Mesenchymal stem cell (in vitro differentiated cells and primary cell): ENCODE measurements at regions not wholly inside any gene's neighbourhood (a gene's known extent, or its start where the extent isn't known, plus 50 kb on each side); places are given as distances from the start of the nearest gene placed in this dataset.
"Not testable (repeated sequence)": the region's sequence is repeated elsewhere in the genome, so short reads cannot be mapped to it uniquely, and the experiment has no call there.

Source experiments
- DNase-seq: peaks from one replicate; pipeline ENCODE4 v3.0.0-alpha.2; 2013
- H2AFZ ChIP-seq: one replicate; pipeline ENCODE4 v1.6.1; 2013; ENCODE audit warnings: low read depth, mild to moderate bottlenecking, control low read depth, inconsistent platforms, low read length, moderate library complexity
- H2AK5ac ChIP-seq: 2 replicates; pipeline ENCODE4 v1.6.1; 2013; ENCODE audit warnings: low read length, moderate library complexity, mild to moderate bottlenecking, inconsistent platforms; ENCODE audit not compliant: severe bottlenecking
- H2BK120ac ChIP-seq: one replicate; pipeline ENCODE4 v1.6.1; 2013; ENCODE audit warnings: low read depth, mild to moderate bottlenecking, inconsistent platforms, low read length, moderate library complexity
- H2BK12ac ChIP-seq, 2 experiments: one replicate each; pipeline ENCODE4 v1.6.1; 2013; ENCODE audit warnings: inconsistent platforms in 2 of 2, low read length in 2 of 2, mild to moderate bottlenecking in 2 of 2, moderate library complexity in 2 of 2, control low read depth in 1 of 2
- H2BK15ac ChIP-seq: one replicate; pipeline ENCODE4 v1.6.1; 2013; ENCODE audit warnings: mild to moderate bottlenecking, low read depth, inconsistent platforms; ENCODE audit not compliant: poor library complexity, severe bottlenecking
- H2BK5ac ChIP-seq: 2 replicates; pipeline ENCODE4 v1.6.1; 2013; ENCODE audit warnings: low read depth, mild to moderate bottlenecking, low read length, control low read depth, inconsistent platforms; ENCODE audit not compliant: poor library complexity, severe bottlenecking
- H3K14ac ChIP-seq, 2 experiments: one replicate each; pipeline ENCODE4 v1.6.1; 2013; ENCODE audit warnings: inconsistent platforms in 2 of 2, low read length in 2 of 2, control low read depth in 1 of 2, mild to moderate bottlenecking in 1 of 2, moderate library complexity in 1 of 2
- H3K18ac ChIP-seq, 2 experiments: one replicate each; pipeline ENCODE4 v1.6.1; 2013; ENCODE audit warnings: inconsistent platforms in 2 of 2, low read length in 2 of 2, control low read depth in 1 of 2, low read depth in 1 of 2, mild to moderate bottlenecking in 1 of 2
- H3K23ac ChIP-seq, 2 experiments: one replicate each; pipeline ENCODE4 v1.6.1; 2013; ENCODE audit warnings: inconsistent platforms in 2 of 2, low read length in 2 of 2, mild to moderate bottlenecking in 2 of 2, moderate library complexity in 2 of 2, control low read depth in 1 of 2
- H3K27ac ChIP-seq: 2 replicates; pipeline ENCODE4 v1.5.1; 2013; ENCODE audit warnings: mild to moderate bottlenecking, moderate library complexity, low read length, control low read depth, inconsistent platforms; ENCODE audit not compliant: poor library complexity, severe bottlenecking
- H3K27me3 ChIP-seq, 2 experiments: 2 replicates each; pipeline versions ENCODE4 v1.6.1 to v1.7.0; 2013; ENCODE audit warnings: low read length in 2 of 2, mild to moderate bottlenecking in 2 of 2, moderate library complexity in 2 of 2, control low read depth in 1 of 2, inconsistent platforms in 1 of 2; ENCODE audit not compliant: control insufficient read depth in 1 of 2, insufficient read depth in 1 of 2
- H3K36me3 ChIP-seq, 2 experiments: 2 replicates each; pipeline versions ENCODE4 v1.6.1 to v1.7.0; 2013; ENCODE audit warnings: low read length in 2 of 2, control low read depth in 1 of 2, inconsistent platforms in 1 of 2, low read depth in 1 of 2, mild to moderate bottlenecking in 1 of 2; ENCODE audit not compliant: insufficient read depth in 2 of 2, control insufficient read depth in 1 of 2
- H3K4ac ChIP-seq, 2 experiments: one replicate each; pipeline ENCODE4 v1.6.1; 2013; ENCODE audit warnings: inconsistent platforms in 2 of 2, low read length in 2 of 2, mild to moderate bottlenecking in 2 of 2, moderate library complexity in 2 of 2, control low read depth in 1 of 2, low read depth in 1 of 2
- H3K4me1 ChIP-seq: 2 replicates; pipeline ENCODE4 v1.6.1; 2013; ENCODE audit warnings: low read depth, low read length, control low read depth; ENCODE audit not compliant: control insufficient read depth, insufficient read depth
- H3K4me2 ChIP-seq: 2 replicates; pipeline ENCODE4 v1.6.1; 2013; ENCODE audit warnings: low read length, mild to moderate bottlenecking, inconsistent platforms; ENCODE audit not compliant: poor library complexity, severe bottlenecking
- H3K4me3 ChIP-seq, 2 experiments: 2 replicates each; pipeline versions ENCODE4 v1.5.1 to v1.7.0; 2013; ENCODE audit warnings: low read length in 2 of 2, mild to moderate bottlenecking in 2 of 2, control low read depth in 1 of 2, low read depth in 1 of 2; ENCODE audit not compliant: insufficient read depth in 1 of 2
- H3K79me1 ChIP-seq: replicated peaks from 2 replicates; pipeline ENCODE4 v1.6.1; 2013; ENCODE audit warnings: mild to moderate bottlenecking, control low read depth, low read length, inconsistent platforms; ENCODE audit not compliant: poor library complexity, severe bottlenecking
- H3K9ac ChIP-seq: 2 replicates; pipeline ENCODE4 v1.7.0; 2013; ENCODE audit warnings: mild to moderate bottlenecking, low read length, moderate library complexity
- H3K9me3 ChIP-seq: 2 replicates; pipeline ENCODE4 v1.7.0; 2013; ENCODE audit warnings: mild to moderate bottlenecking, low read length; ENCODE audit not compliant: control insufficient read depth
- H4K8ac ChIP-seq: one replicate; pipeline ENCODE4 v1.6.1; 2013; ENCODE audit warnings: inconsistent platforms, mild to moderate bottlenecking, low read length, moderate library complexity
- H4K91ac ChIP-seq: one replicate; pipeline ENCODE4 v1.6.1; 2013; ENCODE audit warnings: mild to moderate bottlenecking, low read length, inconsistent platforms
- WGBS: methylation state at CpG from one replicate; pipeline ENCODE4 v1.1.7; 2013; ENCODE audit warnings: mixed read lengths; 5-methylcytosine and 5-hydroxymethylcytosine counted together

DNA sequence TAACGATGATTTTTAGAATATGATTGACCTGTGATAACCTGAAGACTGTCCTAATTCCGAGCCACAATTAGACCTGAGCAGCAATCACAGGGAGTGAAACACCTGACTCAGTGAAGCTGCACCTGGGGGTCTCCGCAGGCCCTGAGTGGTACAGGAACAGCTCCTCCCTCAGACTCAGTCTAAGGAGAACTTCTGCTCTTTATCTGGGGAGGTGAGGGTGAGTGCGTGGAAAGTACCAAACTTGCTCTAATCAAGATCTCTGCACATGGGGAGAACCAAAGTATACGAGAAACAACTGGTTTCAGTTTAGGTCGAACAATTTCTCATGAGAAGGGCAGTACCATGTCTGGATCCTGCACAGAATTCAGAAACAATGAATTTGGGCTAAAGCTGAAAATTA, 555.3 kb downstream of the TMEM121 start:
- WGBS: 67% methylated on average over 3 of the region's 6 CpGs
- not testable (repeated sequence) for H3K27ac ChIP-seq, H3K4ac ChIP-seq, H3K14ac ChIP-seq, H2BK12ac ChIP-seq, DNase-seq, H3K23ac ChIP-seq, H2BK120ac ChIP-seq, H3K9me3 ChIP-seq, H3K4me3 ChIP-seq, H2AFZ ChIP-seq, H3K36me3 ChIP-seq, H4K91ac ChIP-seq, H2BK5ac ChIP-seq, H3K4me1 ChIP-seq, H3K4me2 ChIP-seq, H3K9ac ChIP-seq, H2BK15ac ChIP-seq, H3K18ac ChIP-seq, H2AK5ac ChIP-seq, H3K27me3 ChIP-seq, H3K79me1 ChIP-seq, H4K8ac ChIP-seq

DNA sequence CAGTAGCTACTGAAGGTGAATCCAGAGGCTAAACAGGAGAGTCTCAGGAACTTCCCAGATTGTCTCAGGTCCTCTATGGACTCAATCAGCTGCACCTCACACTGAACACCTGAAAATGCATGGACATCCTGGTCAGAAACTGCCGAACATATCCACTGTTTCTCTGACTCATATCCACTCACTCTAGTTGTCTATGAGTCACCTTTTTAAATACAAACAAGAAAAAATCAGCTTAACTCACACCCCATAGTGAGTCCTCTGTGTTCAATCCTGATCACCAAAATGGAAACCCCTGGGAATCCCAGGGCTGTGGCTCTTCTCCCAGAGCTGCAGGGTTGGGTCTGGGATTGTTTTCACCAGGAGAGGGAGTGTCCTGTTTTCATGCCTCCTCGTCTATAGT, 556.7 kb downstream of the TMEM121 start:
- Histone ChIP-seq H3K4me2 (no peak overlapping the region), H3K4me1 (no peaks in the 10 kb centered on the region), H3K4me3 (no peak overlapping the region), H2AK5ac (no peak overlapping the region), H3K27me3 (no peaks in the 10 kb centered on the region), H3K9ac (no peak overlapping the region), H2BK5ac (no peak overlapping the region), H3K4ac (no peak overlapping the region), H3K9me3 (no peaks in the 10 kb centered on the region), H3K18ac (no peak overlapping the region), H2AFZ (no peak overlapping the region), H3K36me3 (no peaks in the 10 kb centered on the region), H4K8ac (no peak overlapping the region), H2BK12ac (no peak overlapping the region), H3K14ac (no peak overlapping the region), H3K23ac (no peak overlapping the region), H4K91ac (no peak overlapping the region), H3K27ac (no peak overlapping the region), H3K79me1 (no peaks in the 10 kb centered on the region), H2BK120ac (no peak overlapping the region), H2BK15ac (no peak overlapping the region)
- no peak for DNase-seq
- 70% methylated on average over 1 of the region's 2 CpGs for WGBS

DNA sequence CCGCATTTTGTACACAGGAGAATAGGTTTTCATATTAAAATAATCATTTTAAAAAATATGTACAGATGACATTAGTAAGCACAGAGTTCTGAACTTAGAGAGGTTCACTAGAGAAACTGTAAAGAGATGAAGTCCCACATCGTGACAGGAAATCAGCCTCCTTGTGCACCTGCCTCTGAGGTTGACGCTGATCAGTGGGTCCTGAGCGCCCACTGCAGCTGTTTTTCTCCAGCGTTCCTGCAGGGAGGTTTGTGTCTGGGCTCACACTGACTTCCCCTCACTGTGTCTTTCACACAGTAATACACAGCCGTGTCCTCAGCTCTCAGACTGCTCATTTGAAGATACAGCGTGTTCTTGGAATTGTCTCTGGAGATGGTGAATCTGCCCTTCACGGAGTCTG, 561.5 kb downstream of the TMEM121 start:
- no peak overlapping the region for H3K14ac ChIP-seq
- no peak overlapping the region for H4K91ac ChIP-seq
- H2BK12ac ChIP-seq: no peak overlapping the region
- no peak overlapping the region for H2AK5ac ChIP-seq
- no peak overlapping the region for H3K4me2 ChIP-seq
- no peak for DNase-seq
- H3K27ac ChIP-seq: no peak overlapping the region
- H3K36me3 ChIP-seq: no peaks in the 10 kb centered on the region
- no peaks in the 10 kb centered on the region for H3K79me1 ChIP-seq
- H2AFZ ChIP-seq: no peak overlapping the region
- H3K27me3 ChIP-seq: no peaks in the 10 kb centered on the region
- H3K23ac ChIP-seq: no peak overlapping the region
- H2BK15ac ChIP-seq: no peak overlapping the region
- H4K8ac ChIP-seq: no peak overlapping the region
- H3K4me3 ChIP-seq: no peak overlapping the region
- no peaks in the 10 kb centered on the region for H3K4me1 ChIP-seq
- no peaks in the 10 kb centered on the region for H3K9me3 ChIP-seq
- H3K4ac ChIP-seq: no peak overlapping the region
- H3K18ac ChIP-seq: no peak overlapping the region
- 71% methylated on average over 6 of the region's 8 CpGs for WGBS
- no peak overlapping the region for H2BK5ac ChIP-seq
- no peak overlapping the region for H3K9ac ChIP-seq
- H2BK120ac ChIP-seq: no peak overlapping the region

- not testable (repeated sequence) for H2BK12ac ChIP-seq, H2BK120ac ChIP-seq, H3K27me3 ChIP-seq, DNase-seq, H2BK15ac ChIP-seq, H3K18ac ChIP-seq, H4K91ac ChIP-seq, H4K8ac ChIP-seq, H3K14ac ChIP-seq, H3K4me3 ChIP-seq, H3K4ac ChIP-seq, H3K79me1 ChIP-seq, H3K36me3 ChIP-seq, H3K27ac ChIP-seq, H2AFZ ChIP-seq, H3K9ac ChIP-seq, H3K4me2 ChIP-seq, H3K23ac ChIP-seq, H3K4me1 ChIP-seq, H3K9me3 ChIP-seq, H2AK5ac ChIP-seq, H2BK5ac ChIP-seq
- WGBS: no CpG with 5 or more reads among the region's 3 CpGs
Observed at GRCh38 chr14:106088860-106089259, 562.5 kb downstream of the TMEM121 start.
